K562 (cell line): ENCODE measurements at regions not wholly inside any gene's neighbourhood (a gene's known extent, or its start where the extent isn't known, plus 50 kb on each side); places are given as distances from the start of the nearest gene placed in this dataset.

Source experiments
- ATAC-seq: fragments of 200-7000 bp; cut with Tn5 transposase; 3 replicates; pipeline ENCODE4 v1.9.1; 2020; ENCODE audit warnings: moderate library complexity
- BruUV-seq: library from RNA; stranded (reverse); fragments of 400-500 nt; replicated peaks from 2 replicates; lab custom pipeline; 2021; lab: Mats Ljungman, UMichigan
- CTCF ChIA-PET: fragments of 300-600 bp; formaldehyde crosslinking; extraction: SDS; loops from one replicate; lab custom pipeline; 2021; ENCODE audit warnings: low intra/inter-chr PET ratio; lab: Yijun Ruan, JAX
- POLR2A ChIA-PET: fragments of 300-600, 350-650 bp; sonication (Branson Sonifier 250); formaldehyde crosslinking; extraction: SDS; loops from one replicate; lab custom pipeline; 2021; ENCODE audit warnings: antibody characterized with exemption, inconsistent platforms; lab: Yijun Ruan, JAX
- DNase-seq, 4 experiments: peaks; one replicate each; pipeline versions ENCODE4 v3.0.0 to v3.0.0-alpha.2; 2011 to 2018; ENCODE audit warnings: low spot score in 3 of 4, mixed read lengths in 3 of 4; ENCODE audit errors: extremely low read depth in 1 of 4
- FAIRE-seq: peaks from 2 replicates; lab custom pipeline; 2011; peaks lifted over from hg19 to GRCh38; lab: Jason Lieb, UNC
- H2AFZ ChIP-seq: 2 replicates; pipeline ENCODE4 v1.6.0; 2011; ENCODE audit warnings: low read depth, low read length, control low read depth, inconsistent platforms
- H3K27ac ChIP-seq: fragments of 200-600 bp; 3 replicates; pipeline ENCODE4 v1.8.0; 2011; ENCODE audit warnings: low read depth, mild to moderate bottlenecking, control low read depth, inconsistent platforms, low read length, moderate library complexity, mixed read lengths; ENCODE audit errors: extremely low read depth
- H3K27me3 ChIP-seq, 2 experiments: fragments of 300-600 bp in 1 of 2; 2 replicates in 1 of 2; 3 replicates in 1 of 2; pipeline versions ENCODE4 v1.6.0 to v1.8.0; 2011; ENCODE audit warnings: inconsistent platforms in 2 of 2, low read length in 2 of 2, mild to moderate bottlenecking in 1 of 2, mixed read lengths in 1 of 2, moderate library complexity in 1 of 2; ENCODE audit not compliant: control insufficient read depth in 2 of 2, insufficient read depth in 2 of 2
- H3K36me3 ChIP-seq: fragments of 300-600 bp; 3 replicates; pipeline ENCODE4 v1.8.0; 2011; ENCODE audit warnings: mild to moderate bottlenecking, low read length, inconsistent platforms; ENCODE audit not compliant: control insufficient read depth, insufficient read depth
- H3K4me1 ChIP-seq, 2 experiments: fragments of 200-600 bp in 1 of 2; replicated peaks in 1 of 2; 2 replicates in 1 of 2; 3 replicates in 1 of 2; pipeline versions ENCODE4 v1.5.1 to v1.8.0; 2011; ENCODE audit warnings: inconsistent platforms in 2 of 2, low read length in 2 of 2, mild to moderate bottlenecking in 1 of 2, mixed read lengths in 1 of 2, moderate library complexity in 1 of 2; ENCODE audit not compliant: control insufficient read depth in 2 of 2, insufficient read depth in 2 of 2
- H3K4me2 ChIP-seq: 2 replicates; pipeline ENCODE4 v1.6.1; 2011; ENCODE audit warnings: low read length, control low read depth, inconsistent platforms, mixed read lengths; ENCODE audit not compliant: insufficient read depth
- H3K4me3 ChIP-seq: fragments of 200-600 bp; sonication (generic), shearing (Covaris generic); 2 replicates; pipeline ENCODE4 v1.5.1; 2016; ENCODE audit warnings: control low read depth, inconsistent platforms
- H3K79me2 ChIP-seq: fragments of 200-600 bp; 3 replicates; pipeline ENCODE4 v1.8.0; 2011; ENCODE audit warnings: low read length, inconsistent platforms; ENCODE audit not compliant: control insufficient read depth, insufficient read depth
- H3K9ac ChIP-seq, 2 experiments: 2 replicates each; pipeline versions ENCODE4 v1.6.0 to v1.6.1; 2011; ENCODE audit warnings: low read depth in 2 of 2, low read length in 2 of 2, control low read depth in 1 of 2, inconsistent platforms in 1 of 2, mild to moderate bottlenecking in 1 of 2, mixed read lengths in 1 of 2; ENCODE audit not compliant: insufficient read depth in 1 of 2
- H3K9me1 ChIP-seq: one replicate; pipeline ENCODE4 v1.6.0; 2011; ENCODE audit warnings: inconsistent platforms, mild to moderate bottlenecking, low read length, moderate library complexity; ENCODE audit not compliant: control insufficient read depth, insufficient read depth
- H3K9me3 ChIP-seq: replicated peaks from 2 replicates; pipeline ENCODE4 v1.5.1; 2011; ENCODE audit warnings: low read depth, low read length, inconsistent platforms; ENCODE audit not compliant: control insufficient read depth, insufficient read depth
- H4K20me1 ChIP-seq: replicated peaks from 2 replicates; pipeline ENCODE4 v1.6.1; 2011; ENCODE audit warnings: low read length, inconsistent platforms, mixed read lengths; ENCODE audit not compliant: control insufficient read depth, insufficient read depth
- BRF2 ChIP-seq: IDR thresholded peaks from 3 replicates; pipeline ENCODE4 v1.6.1; 2011; ENCODE audit warnings: borderline replicate concordance, mild to moderate bottlenecking; ENCODE audit not compliant: insufficient read length, insufficient read depth
- CC2D1A ChIP-seq: fragments of 450-650 bp; IDR thresholded peaks from 2 replicates; pipeline ENCODE4 v1.6.1; 2017; ENCODE audit warnings: mild to moderate bottlenecking
- CCNT2 ChIP-seq: IDR thresholded peaks from 2 replicates; pipeline ENCODE4 v1.6.1; 2011; ENCODE audit warnings: borderline replicate concordance, low read depth, mild to moderate bottlenecking, moderate library complexity, mixed read lengths, low read length; ENCODE audit not compliant: insufficient read length; ENCODE audit errors: extremely low read depth
- CREB3 ChIP-seq: fragments of 450-650 bp; conservative IDR thresholded peaks from 2 replicates; pipeline ENCODE4 v1.6.1; 2016; ENCODE audit warnings: missing genetic modification characterization, low read depth, mild to moderate bottlenecking, missing compliant biosample characterization, moderate library complexity
- CREBBP ChIP-seq: IDR thresholded peaks from one replicate; pipeline ENCODE4 v1.6.1; 2012; ENCODE audit warnings: low read depth, mild to moderate bottlenecking, control low read depth, inconsistent platforms, low read length
- E2F3 ChIP-seq: fragments of 250-450 bp; sonication (Bioruptor Pico); IDR thresholded peaks from 2 replicates; pipeline ENCODE4 v1.4.0; 2020; ENCODE audit warnings: mild to moderate bottlenecking
- ELF2 ChIP-seq: fragments of 250-450 bp; sonication (Bioruptor Pico); IDR thresholded peaks from 2 replicates; pipeline ENCODE4 v1.5.0; 2021; ENCODE audit warnings: mild to moderate bottlenecking
- HLTF ChIP-seq: fragments of 450-650 bp; IDR thresholded peaks from 2 replicates; pipeline ENCODE4 v1.6.1; 2016
- KLF16 ChIP-seq: IDR thresholded peaks from 2 replicates; pipeline ENCODE4 v1.6.1; 2016; ENCODE audit warnings: antibody characterized with exemption
- MBD1 ChIP-seq: fragments of 250-450 bp; sonication (Bioruptor Pico); IDR thresholded peaks from 2 replicates; pipeline ENCODE4 v1.8.0; 2022; ENCODE audit warnings: inconsistent platforms
- MTF1 ChIP-seq: fragments of 250-450 bp; sonication (Bioruptor Pico); IDR thresholded peaks from 2 replicates; pipeline ENCODE4 v1.9.0; 2021; ENCODE audit warnings: moderate library complexity, mild to moderate bottlenecking, inconsistent platforms, borderline replicate concordance
- POLR2H ChIP-seq: IDR thresholded peaks from 2 replicates; pipeline ENCODE4 v1.6.1; 2016; ENCODE audit warnings: missing genetic modification characterization, low read depth, mild to moderate bottlenecking, control low read depth, missing compliant biosample characterization, moderate library complexity
- RCOR1 ChIP-seq, 2 experiments: IDR thresholded peaks; 2 replicates each; pipeline ENCODE4 v1.6.1; 2012; ENCODE audit warnings: low read depth in 2 of 2, low read length in 2 of 2, borderline replicate concordance in 1 of 2, improper control_type of control experiment in 1 of 2
- SREBF2 ChIP-seq: sonication (generic); formaldehyde crosslinking; IDR thresholded peaks from 2 replicates; pipeline ENCODE4 v1.4.0; 2020; ENCODE audit warnings: mild to moderate bottlenecking, missing genetic modification reagents
- SRF ChIP-seq, 2 experiments: fragments of 250-450, 450-650 bp in 1 of 2; sonication (Bioruptor Pico) in 1 of 2; sonication (generic) in 1 of 2; formaldehyde crosslinking; IDR thresholded peaks; 2 replicates each; pipeline versions ENCODE4 v1.5.0 to v1.5.1; 2020 to 2022; ENCODE audit warnings: mild to moderate bottlenecking in 1 of 2, missing genetic modification reagents in 1 of 2
- ZBTB1 ChIP-seq: sonication (generic); formaldehyde crosslinking; IDR thresholded peaks from 2 replicates; pipeline ENCODE4 v1.8.1; 2023; ENCODE audit warnings: missing genetic modification reagents, low read depth, mild to moderate bottlenecking, borderline replicate concordance
- ZC3H4 ChIP-seq: sonication (generic); formaldehyde crosslinking; IDR thresholded peaks from 2 replicates; pipeline ENCODE4 v1.9.0; 2021; ENCODE audit warnings: missing genetic modification reagents, borderline replicate concordance
- ZNF695 ChIP-seq: fragments of 450-650 bp; formaldehyde crosslinking; IDR thresholded peaks from 2 replicates; pipeline ENCODE4 v1.4.0; 2020; ENCODE audit warnings: mild to moderate bottlenecking, moderate library complexity
- ZNF76 ChIP-seq: fragments of 250-450 bp; sonication (Bioruptor Pico); IDR thresholded peaks from 2 replicates; pipeline ENCODE4 v1.4.0; 2020; ENCODE audit warnings: mild to moderate bottlenecking, moderate library complexity, borderline replicate concordance
- WGBS: fragments of 100-300 bp; shearing (Covaris generic); methylation state at CpG from one replicate; pipeline ENCODE4 v1.1.6; 2016; ENCODE audit warnings: low coverage, mixed read lengths; ENCODE audit not compliant: insufficient coverage; ENCODE audit errors: missing lambda C conversion rate; 5-methylcytosine and 5-hydroxymethylcytosine counted together
- in situ Hi-C: fragments of 300-500 bp; cut with MboI; formaldehyde crosslinking; loops from 4 replicates; pipeline ENCODE4 v1.15.0; 2018; ENCODE audit warnings: inconsistent platforms, mixed read lengths
- intact Hi-C: fragments of 100-400 bp; cut with micrococcal nuclease; formaldehyde crosslinking; loops from 2 replicates; pipeline ENCODE4 v1.14.2; 2022

GRCh38 chr16:48911700-48912099 lies 301.7 kb upstream of the N4BP1 start (continued):
- no peak for TF ChIP-seq SRF (CRISPR knock-in tag; IDR thresholded peaks at IDR 0.05)
- no peak for TF ChIP-seq ELF2
- no peak for TF ChIP-seq ZNF695 (CRISPR knock-in tag)

GRCh38 chr16:48910214-48910613 lies 300.2 kb upstream of the N4BP1 start:
- intact Hi-C loops: no loop called here
- POLR2A ChIA-PET: interaction anchor here (1.4 kb wide), 1 partner anchor 15 kb away, joined by 3 read pairs; no protein-coding TSS in a partner anchor
- TF ChIP-seq E2F3 (CRISPR knock-in tag) (no peak), CCNT2 (no peak), BRF2 (no peak), CREBBP (no peak), MTF1 (no peak), POLR2H (no peak), CC2D1A (no peak), HLTF (no peak), SREBF2 (CRISPR knock-in tag) (no peak), ZBTB1 (CRISPR knock-in tag) (no peak), RCOR1 (IDR thresholded peaks at IDR 0.05; ENCODE audit: borderline replicate concordance in 1 of 2, low read depth in 2 of 2, low read length in 2 of 2) (no peak), ZC3H4 (CRISPR knock-in tag) (no peak), CREB3 (no peak), ZNF76 (no peak), KLF16 (no peak), MBD1 (CRISPR knock-in tag) (no peak)

More at GRCh38 chr16:48910214-48910613, 300.2 kb upstream of the N4BP1 start:
- no peaks in the 10 kb centered on the region for H3K9me3 ChIP-seq
- no peaks in the 10 kb centered on the region for H3K36me3 ChIP-seq
- H3K9me1 ChIP-seq: no peaks in the 10 kb centered on the region
- CTCF ChIA-PET: no interaction called here
- no TSS peak for BruUV-seq
- no peak overlapping the region for H3K4me2 ChIP-seq
- H3K4me3 ChIP-seq: no peak overlapping the region
- no peak overlapping the region for H3K27ac ChIP-seq
- H3K9ac ChIP-seq: no peak overlapping the region
- 3% methylated on average over 2 of the region's 3 CpGs for WGBS
- H3K79me2 ChIP-seq: no peaks in the 10 kb centered on the region
- no peaks in the 10 kb centered on the region for H4K20me1 ChIP-seq
- no peaks in the 10 kb centered on the region for H3K4me1 ChIP-seq
- in situ Hi-C loops: no loop called here
- ATAC-seq: no peak
- H2AFZ ChIP-seq: no peak overlapping the region
- no peak for DNase-seq
- FAIRE-seq: no peak
- H3K27me3 ChIP-seq: peaks cover 0 to 9% of the 10 kb centered on the region in 2 experiments; a peak in 2 of 5 replicates
